GM19452 (cell line): ENCODE measurements at regions not wholly inside any gene's neighbourhood (a gene's known extent, or its start where the extent isn't known, plus 50 kb on each side); places are given as distances from the start of the nearest gene placed in this dataset.
"Not testable (repeated sequence)": the region's sequence is repeated elsewhere in the genome, so short reads cannot be mapped to it uniquely, and the experiment has no call there.

ENCODE experiments used
- ATAC-seq: cut with Tn5 transposase; IDR thresholded peaks from one replicate; pipeline ENCODE4 v1.9.1; 2021; ENCODE audit not compliant: unreplicated experiment

DNA sequence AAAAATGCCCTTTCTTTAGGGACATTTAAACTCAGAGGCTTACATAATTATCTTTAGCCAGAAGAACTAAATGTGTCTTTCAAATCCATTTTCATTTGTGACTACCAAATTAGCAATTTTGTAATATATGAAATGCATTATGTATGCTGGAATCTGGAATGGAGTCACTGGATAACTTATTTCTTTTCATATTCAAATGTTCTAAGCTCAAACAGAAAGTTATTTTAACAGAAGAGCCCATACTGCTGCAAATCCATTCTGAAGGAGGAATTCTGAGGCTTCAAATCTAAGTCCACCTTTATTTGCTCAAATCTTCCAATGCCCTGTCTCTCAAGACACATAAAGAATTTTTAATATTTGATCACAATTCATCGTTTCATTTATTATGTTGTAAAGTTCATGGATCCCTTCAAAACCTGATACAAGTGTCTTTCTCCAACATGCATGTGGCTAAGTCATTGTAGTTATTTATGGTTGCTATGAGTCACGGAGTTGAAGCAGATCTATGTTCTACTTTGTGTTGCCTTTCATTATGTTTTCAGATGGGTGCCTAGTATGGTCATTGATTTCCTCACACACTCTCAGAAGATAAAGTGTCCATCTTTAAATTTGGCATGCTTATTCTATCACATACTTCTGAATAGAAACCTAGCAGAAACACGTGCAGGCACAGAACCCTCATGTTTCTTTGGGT, 214.8 kb upstream of the GCFC2 start:
- no peak for ATAC-seq

DNA sequence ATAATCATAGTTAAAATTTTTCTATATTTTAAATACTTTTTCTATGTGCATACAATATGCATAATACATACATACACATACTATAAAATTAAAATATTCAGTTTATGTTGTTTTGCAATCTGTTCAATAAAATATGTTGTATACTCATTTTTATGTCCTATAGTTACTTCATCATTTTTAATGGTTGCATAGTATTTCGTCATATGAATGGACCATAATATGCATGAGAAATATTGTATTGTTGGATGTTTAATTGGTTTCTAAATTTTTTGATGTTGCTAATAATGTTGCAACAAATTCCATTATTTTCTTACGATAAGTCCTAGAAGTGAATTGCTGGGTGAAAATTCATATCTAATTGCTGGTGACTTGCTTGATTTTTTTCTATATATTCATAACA, 211.5 kb upstream of the GCFC2 start:
- no peak for ATAC-seq

DNA sequence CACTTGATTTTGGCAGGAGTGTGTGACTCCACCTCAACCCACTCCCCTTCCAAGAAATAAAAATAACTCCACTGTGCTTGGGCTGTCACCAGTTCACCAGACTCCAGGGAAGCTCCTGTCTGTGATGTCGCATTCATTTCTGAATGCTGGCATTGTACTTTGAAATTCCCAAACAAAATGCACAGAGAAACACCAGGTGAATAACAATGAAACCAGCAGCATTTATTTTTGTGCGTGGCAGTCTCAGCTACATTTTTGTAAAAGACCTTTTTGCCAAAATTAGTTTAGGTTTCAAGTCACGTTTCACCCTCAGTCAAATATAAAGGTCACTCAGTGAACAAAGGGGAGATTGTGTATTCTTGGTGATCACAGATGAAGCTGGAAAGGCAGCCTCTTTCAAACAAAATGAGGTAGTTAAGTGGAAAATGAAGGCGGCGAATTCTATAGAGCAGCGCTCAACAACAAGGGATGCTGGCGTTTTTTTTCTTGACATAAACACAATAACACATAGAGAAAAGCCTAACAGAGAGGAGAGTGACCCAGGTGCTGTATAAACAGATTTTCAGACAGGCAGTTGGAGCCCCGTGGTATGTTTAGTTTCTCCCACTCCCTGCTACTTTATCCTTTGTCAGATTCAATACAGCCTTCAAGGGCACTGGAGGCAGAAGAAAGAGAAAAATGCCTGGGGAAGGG, 210.3 kb upstream of the GCFC2 start:
- ATAC-seq, result no peak

DNA sequence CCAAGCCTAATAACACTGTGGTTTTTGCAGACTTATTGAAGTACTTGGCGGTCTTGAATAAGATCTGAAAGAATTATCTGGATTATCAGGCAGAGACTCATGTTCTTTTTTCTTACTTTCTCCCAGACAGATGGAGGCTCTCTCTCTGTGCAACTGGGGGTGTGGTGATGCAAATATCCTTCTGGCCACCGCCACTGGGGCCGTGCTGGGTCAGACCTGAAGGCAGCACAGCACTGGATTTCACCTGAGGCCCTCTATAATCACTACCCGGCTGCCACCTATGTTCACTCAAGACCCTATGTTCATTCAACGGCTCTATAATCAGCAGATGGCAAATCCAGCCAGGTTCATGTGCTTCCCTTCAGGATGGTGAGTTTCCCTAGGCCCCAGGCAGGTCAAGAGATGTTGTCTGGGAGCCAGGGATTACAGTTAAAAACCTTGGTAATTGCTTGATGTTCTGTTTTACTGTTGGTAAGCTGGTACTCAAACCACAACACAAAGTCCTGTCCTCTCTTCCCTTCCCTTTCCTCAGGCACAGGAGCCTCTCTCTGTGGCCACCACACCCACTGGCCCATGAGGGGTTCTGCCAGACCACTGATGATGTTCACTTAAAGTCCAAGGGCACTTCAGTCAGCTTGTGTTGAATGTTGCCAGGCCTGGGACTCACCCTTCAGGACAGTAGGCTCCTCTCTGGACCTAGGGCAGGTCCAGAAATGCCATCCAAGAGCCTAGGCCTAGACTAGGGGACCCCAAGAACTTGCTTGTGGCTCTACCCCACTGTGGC, 205.3 kb upstream of the GCFC2 start:
- ATAC-seq, result no peak

DNA sequence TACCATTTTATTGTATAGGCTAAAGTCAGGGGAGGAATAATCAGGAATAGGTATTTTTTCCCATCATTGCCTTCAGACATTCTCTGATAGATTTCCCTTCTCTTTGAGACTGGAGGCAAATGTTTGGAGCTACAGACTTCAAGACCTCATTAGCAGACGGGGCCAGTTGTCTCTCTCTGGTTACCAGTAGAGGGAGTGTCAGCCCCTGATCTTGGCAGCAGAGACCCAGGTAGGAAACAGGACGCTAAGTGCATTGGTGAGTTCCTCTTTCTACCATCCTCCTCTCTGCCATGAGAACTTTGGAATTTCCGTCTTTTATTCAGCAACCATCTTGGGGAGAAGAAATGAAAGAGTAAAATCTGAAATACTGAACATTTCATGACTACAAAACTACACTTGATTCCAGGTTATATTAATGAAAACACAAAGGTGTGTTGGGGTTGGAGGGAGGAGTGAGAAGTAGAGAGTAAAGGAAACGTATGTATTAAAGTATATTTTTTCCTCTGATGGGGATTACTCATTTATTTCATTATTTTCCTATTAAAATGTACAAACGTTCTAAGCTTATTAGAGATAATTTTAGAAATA, 186.2 kb upstream of the GCFC2 start:
- ATAC-seq, result peak; percentile 77

DNA sequence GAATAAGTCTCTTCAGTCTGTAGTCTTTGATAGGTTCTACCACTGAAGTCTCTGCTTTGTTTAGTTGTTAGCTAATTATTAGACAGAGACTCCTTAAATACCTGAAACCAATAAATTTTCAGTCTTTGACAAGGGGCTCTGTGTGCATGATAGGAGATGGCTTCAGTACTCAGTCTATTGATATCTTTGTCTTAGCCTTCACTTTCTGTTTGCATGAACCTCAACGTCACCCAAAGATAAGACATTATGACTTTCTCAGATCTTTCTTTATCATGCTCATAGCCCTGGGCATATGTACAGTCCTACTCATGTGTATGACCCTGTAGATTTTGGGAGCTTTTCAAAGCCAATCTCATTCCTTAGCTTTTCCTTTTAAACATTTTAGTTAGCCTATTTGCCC, 183.5 kb upstream of the GCFC2 start:
- peak; percentile 63 for ATAC-seq

DNA sequence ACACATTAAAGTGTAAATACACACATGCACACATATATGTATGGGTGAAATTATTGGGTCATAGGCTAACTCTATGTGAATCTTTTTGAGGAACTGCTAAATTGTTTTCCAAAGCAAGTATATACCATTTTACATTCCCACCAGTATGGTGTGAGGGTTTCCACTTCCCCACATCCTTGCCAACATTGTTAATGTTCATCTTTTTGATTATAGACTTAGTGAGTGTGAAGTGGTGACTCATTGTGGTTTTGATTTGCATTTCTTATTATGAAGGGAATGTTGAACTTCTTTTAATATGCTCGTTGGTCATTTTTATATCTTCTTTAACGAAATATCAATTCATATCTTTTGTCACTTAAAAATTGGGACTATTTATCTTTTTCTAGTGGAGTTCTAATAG, 181.8 kb upstream of the GCFC2 start:
- no peak for ATAC-seq

DNA sequence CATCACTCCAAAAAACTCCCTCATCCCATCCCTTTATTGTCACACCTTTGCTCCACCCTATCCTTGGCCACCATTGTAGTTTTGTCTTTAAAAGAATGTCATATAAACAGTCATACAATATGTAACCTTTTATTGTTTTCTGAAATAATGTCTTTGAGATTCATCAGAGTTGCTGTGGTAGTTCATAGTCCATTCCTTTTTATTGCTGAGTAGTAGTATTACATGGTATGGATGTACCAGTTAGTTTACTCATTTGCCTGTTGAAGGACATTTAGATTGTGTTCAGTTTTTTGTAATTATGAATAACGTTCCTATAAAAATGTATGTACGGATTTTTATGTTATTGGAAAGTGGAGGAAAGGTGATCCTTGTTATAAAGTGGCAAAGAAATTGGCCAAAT, 171.8 kb upstream of the GCFC2 start:
- no peak for ATAC-seq

DNA sequence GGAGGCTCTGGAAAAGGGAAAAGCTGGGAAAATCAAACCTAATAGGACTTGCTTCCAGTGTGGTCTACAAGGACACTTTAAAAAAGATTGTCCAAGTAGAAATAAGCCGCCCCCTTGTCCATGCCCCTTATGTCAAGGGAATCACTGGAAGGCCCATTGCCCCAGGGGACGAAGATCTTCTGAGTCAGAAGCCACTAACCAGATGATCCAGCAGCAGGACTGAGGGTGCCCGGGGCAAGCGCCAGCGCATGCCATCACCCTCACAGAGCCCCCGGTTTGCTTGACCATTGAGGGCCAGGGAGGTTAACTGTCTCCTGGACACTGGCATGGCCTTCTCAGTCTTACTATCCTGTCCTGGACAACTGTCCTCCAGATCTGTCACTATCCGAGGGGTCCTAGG, 164.9 kb upstream of the GCFC2 start:
- ATAC-seq, result not testable (repeated sequence)

DNA sequence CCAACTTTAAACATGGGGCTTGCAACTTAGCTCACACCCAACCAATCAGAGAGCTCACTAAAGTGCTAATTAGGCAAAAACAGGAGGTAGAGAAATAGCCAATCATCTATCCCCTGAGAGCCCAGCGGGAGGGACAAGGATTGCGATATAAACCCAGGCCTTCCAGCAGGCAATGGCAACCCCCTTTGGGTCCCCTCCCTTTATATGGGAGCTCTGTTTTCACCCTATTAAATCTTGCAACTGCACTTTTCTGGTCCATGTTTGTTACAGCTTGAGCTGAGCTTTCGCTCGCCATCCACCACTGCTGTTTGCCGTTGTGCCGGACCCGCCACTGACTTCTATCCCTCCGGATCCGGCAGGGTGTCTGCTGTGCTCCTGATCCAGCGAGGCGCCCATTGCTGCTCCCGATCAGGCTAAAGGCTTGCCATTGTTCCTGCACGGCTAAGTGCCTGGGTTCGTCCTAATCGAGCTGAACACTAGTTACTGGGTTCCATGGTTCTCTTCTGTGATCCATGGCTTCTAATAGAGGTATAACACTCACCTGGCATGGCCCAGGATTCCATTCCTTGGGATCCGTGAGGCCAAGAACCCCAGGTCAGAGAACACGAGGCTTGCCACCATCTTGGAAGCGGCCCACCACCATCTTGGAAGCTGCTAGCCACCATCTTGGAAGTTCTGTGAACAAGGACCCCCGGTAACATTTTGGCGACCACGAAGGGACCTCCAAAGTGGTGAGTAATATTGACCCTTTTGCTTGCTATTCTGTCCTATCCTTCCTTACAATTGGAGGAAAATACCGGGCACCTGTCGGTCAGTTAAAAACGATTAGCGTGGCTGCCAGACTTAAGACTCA, 161.3 kb upstream of the GCFC2 start:
- ATAC-seq, result not testable (repeated sequence)

DNA sequence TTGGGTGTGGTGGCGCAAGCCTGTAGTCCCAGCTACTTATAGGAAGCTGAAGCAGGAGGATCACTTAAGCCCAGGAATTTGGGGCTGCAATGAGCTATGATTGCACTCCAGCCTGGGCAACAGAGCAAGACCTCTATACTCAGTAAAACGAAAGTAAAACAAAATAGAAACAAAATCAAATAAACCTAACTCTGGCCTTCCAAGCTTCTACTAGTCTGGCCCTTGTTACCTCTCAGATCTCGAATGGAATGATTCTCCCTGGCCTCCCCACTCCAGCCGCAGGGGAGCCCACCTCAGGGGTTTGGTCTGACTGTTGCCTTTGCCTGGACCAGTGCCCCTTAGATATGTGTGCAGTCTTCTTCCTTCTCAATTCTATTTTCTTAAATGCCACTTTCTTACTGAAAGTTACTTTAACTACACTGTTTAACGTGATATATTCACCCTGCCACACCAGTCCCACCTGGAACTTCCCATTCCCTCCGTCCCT, 160.0 kb upstream of the GCFC2 start:
- ATAC-seq, result no peak

DNA sequence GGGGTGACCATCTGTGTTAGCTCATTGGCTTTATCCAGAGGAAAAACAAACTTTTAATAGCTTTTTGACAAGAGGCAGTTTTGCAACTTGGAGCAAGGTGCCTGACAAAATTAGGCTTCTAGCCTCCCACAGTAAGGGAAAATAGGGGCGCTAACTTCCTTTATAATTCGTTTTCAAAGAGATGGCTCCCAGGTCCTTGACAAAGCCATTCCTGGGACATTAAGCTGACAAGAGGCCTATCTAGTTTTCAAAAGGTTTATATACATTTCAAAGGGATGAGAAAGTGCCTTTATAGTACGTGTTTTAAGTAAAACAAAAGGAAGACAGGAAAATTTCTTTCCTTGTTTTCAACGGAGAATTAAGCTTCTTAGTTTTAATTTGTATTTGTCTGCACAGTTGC, 159.4 kb upstream of the GCFC2 start:
- ATAC-seq, result no peak

DNA sequence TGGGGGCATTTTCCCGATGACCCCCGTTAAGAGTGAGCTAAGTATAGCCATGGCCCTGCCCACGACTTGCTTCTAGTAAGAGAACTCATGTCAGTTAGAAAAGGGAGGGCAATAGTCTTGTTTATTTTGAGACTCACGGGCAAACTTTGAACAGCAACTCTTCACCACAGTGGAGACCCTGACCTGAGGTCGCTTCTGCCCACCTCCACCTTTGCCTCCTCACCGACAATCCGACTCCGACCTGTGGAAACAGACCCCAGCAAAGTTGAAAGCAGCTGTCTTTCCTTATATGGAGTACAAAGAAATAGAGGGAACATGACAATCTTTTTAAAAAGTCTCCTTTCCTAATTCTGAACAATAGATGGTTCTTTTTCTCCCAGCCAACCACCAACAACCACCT, 155.0 kb upstream of the GCFC2 start:
- ATAC-seq, result no peak

DNA sequence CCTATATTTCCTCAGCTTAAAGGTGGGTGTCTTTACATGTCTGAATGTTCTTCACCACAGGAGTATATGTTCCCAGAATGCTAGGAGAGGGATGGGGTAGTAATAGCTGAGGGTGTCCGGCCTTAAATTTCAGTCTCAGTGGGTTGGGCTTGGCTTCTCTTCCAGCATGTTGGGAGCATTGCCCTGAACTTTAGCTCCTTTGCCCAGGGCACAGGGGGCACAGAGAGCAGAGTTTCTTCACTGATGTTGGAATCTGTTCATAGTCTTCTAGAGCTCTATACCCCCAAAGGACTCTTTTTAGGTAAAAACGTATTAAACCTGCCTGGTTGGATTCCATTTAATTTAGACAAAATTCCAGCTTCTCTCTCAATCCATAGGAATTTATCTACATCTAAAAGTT, 154.4 kb upstream of the GCFC2 start:
- ATAC-seq, result no peak

DNA sequence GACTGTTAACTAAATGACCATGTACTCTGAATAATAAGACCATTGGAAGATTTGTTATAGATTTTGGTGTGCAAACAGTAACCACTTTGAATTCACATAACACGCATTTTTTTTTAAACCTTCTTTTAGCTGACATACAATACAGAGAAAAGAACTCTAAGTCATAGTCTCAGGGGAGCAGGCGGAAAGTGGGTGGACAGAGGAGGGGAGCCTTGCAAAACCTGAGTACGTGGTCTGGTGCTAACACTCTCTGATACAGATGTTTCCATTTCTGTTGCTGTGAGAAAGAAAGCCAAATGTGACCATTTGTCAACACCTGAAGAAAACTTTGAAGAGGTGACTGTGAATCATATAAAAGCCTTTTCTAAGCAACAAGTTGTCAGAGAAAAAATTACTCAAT, 151.8 kb upstream of the GCFC2 start:
- ATAC-seq, result no peak

DNA sequence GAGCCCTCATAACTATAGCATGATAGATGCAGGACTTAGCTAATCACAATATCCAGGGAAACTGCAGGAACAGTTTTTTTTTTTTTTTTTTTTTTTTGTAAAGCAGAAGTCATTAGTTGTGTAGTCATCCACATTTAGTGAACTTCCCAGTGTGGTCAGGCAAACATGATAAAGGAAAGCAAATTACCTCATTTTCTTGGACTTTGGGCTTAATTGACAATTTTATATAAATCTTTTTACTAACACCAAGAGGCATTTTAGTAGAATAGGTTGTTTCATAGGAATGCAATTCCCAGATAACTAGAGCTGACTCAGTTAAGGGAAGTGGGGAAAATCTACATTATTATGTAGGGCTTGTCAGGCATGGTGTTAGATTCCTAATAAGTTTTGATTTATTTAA, 142.7 kb upstream of the GCFC2 start:
- ATAC-seq, result no peak

DNA sequence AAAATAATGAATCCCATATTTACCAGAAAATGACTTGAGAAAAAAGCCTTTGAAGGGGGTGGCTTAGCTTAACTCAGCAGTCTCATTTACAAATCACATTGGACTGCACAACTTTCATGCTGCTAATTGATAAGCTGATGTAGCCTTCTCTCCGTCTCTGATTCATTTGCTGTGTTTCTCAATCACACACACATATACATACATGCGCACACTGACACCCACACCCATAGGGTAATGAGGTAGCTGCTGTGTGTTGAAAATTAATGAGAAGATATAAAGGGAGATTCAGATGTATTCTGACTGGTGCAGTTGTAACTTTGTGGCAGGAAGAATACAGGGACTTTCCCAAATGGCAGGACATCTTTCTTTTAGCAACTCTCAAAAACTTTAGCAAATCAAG, 141.9 kb upstream of the GCFC2 start:
- no peak for ATAC-seq

DNA sequence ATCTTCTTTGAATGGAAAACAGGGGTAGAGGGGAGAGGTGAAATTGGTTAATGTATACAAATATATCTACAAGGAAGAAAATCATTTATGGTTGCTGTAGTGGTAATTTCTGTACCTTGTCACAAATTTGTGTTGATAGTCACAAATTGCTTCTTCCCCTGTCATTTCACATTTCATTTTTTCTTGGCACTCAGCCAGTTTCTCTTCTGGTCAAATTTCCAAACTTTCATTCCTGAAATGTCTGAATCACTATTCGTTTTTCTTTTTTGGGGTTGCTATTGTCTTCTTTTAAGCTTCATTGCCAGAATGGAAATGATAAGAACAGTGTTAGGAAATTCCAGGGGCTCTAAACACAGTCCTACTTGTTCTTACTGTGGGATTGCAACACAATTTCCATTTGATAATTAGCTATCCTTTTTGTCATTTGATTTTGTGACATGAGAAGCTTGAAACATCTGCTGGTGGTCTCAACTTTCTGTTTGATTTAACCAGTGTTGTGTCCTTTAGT, 136.0 kb upstream of the GCFC2 start:
- no peak for ATAC-seq

DNA sequence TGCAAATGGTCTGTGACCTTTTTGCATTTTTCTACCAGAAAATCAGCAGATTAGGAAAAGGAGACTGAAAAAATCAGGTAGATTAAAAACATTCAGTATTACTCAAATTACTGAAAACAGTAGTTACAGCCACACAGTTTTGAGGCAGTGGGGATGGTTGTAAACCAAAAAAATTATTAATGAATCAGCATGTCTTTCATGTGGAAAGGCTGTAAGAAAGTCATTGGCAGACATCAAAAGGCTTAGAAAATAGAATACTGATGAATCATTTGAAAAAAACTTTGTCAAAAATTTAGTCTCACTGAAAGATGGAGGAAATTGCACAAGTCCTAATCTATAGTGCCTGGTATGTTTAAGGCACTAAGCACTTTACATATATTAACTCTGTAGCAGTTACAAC, 133.9 kb upstream of the GCFC2 start:
- ATAC-seq, result no peak

DNA sequence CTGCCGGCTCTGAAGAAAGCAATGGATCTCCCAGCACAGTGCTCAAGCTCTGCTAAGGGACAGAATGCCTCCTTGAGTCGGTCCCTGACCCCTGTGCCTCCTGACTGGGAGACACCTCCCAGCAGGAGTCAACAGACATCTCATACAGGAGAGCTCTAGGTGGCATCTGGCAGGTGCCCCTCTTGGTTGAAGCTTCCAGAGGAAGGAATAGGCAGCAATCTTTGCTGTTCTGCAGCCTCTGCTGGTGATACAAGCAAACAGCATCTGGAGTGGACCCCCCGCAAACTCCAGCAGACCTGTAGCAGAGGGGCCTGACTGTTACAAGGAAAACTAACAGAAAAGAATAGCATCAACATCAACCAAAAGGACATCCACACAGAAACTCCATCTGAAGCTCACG, 123.9 kb upstream of the GCFC2 start:
- ATAC-seq, result not testable (repeated sequence)
